ENCODE measurements at regions not wholly inside any gene's neighbourhood (a gene's known extent, or its start where the extent isn't known, plus 50 kb on each side); places are given as distances from the start of the nearest gene placed in this dataset.

DNA sequence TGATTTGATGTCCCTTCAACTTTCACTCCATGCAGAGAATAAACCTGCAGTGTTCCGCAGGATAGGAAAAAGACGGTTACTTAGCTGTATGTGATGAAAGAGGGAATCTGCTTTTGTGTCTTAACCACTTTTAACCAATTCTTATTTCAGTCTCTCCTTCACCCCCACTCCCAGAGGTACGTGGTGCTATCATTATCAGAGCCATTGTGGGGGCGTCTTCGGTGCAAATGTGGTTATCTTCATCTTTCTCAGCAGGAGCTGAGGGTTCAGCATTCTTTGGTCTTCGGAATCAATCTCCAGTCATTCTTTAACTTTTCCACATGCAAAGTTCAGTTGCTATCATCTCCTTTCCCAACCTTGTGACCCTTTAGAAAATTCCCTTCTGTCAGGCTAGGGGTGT is 219.9 kb upstream of the LYZL1 start:
- TF ChIP-seq, protein P1, sequence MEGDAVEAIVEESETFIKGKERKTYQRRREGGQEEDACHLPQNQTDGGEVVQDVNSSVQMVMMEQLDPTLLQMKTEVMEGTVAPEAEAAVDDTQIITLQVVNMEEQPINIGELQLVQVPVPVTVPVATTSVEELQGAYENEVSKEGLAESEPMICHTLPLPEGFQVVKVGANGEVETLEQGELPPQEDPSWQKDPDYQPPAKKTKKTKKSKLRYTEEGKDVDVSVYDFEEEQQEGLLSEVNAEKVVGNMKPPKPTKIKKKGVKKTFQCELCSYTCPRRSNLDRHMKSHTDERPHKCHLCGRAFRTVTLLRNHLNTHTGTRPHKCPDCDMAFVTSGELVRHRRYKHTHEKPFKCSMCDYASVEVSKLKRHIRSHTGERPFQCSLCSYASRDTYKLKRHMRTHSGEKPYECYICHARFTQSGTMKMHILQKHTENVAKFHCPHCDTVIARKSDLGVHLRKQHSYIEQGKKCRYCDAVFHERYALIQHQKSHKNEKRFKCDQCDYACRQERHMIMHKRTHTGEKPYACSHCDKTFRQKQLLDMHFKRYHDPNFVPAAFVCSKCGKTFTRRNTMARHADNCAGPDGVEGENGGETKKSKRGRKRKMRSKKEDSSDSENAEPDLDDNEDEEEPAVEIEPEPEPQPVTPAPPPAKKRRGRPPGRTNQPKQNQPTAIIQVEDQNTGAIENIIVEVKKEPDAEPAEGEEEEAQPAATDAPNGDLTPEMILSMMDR (IDR thresholded peaks at IDR 0.05): no peak
- TF ChIP-seq POLR2A (IDR thresholded peaks at IDR 0.05): no peak
- no peak for TF ChIP-seq EP300 (IDR thresholded peaks at IDR 0.05)
